GM10266 (cell line): ENCODE measurements at regions not wholly inside any gene's neighbourhood (a gene's known extent, or its start where the extent isn't known, plus 50 kb on each side); places are given as distances from the start of the nearest gene placed in this dataset.

Source experiments
- DNase-seq: peaks from one replicate; pipeline ENCODE4 v3.0.0; 2012; ENCODE audit errors: extremely low spot score
- TF ChIP-seq, protein P1 (sequence below): IDR thresholded peaks from 2 replicates; pipeline ENCODE4 v1.5.1; 2012; ENCODE audit warnings: mild to moderate bottlenecking, low read depth; ENCODE audit not compliant: control insufficient read depth, insufficient read depth; ENCODE audit errors: missing control alignments

DNA sequence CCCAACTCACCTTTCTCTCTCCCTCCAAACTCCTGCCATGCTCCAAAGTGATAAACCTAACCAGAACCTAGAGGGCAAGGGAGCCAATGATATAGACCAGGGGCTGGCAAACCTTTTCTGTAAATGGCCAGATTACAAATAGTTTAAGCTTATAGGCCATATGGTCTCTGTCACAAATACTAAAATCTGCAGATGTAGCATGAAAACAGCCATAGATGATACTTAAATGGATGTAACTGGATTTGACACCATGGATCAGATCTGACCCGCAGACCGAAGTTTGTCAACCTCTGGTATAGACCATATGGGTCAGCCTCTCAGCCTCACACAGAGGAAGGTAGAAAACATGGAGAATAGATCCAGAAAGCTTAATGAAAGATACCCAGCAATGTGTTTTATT, 165.2 kb upstream of the STT3B start:
- TF ChIP-seq, protein P1, sequence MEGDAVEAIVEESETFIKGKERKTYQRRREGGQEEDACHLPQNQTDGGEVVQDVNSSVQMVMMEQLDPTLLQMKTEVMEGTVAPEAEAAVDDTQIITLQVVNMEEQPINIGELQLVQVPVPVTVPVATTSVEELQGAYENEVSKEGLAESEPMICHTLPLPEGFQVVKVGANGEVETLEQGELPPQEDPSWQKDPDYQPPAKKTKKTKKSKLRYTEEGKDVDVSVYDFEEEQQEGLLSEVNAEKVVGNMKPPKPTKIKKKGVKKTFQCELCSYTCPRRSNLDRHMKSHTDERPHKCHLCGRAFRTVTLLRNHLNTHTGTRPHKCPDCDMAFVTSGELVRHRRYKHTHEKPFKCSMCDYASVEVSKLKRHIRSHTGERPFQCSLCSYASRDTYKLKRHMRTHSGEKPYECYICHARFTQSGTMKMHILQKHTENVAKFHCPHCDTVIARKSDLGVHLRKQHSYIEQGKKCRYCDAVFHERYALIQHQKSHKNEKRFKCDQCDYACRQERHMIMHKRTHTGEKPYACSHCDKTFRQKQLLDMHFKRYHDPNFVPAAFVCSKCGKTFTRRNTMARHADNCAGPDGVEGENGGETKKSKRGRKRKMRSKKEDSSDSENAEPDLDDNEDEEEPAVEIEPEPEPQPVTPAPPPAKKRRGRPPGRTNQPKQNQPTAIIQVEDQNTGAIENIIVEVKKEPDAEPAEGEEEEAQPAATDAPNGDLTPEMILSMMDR = no peak
- no peak for DNase-seq

DNA sequence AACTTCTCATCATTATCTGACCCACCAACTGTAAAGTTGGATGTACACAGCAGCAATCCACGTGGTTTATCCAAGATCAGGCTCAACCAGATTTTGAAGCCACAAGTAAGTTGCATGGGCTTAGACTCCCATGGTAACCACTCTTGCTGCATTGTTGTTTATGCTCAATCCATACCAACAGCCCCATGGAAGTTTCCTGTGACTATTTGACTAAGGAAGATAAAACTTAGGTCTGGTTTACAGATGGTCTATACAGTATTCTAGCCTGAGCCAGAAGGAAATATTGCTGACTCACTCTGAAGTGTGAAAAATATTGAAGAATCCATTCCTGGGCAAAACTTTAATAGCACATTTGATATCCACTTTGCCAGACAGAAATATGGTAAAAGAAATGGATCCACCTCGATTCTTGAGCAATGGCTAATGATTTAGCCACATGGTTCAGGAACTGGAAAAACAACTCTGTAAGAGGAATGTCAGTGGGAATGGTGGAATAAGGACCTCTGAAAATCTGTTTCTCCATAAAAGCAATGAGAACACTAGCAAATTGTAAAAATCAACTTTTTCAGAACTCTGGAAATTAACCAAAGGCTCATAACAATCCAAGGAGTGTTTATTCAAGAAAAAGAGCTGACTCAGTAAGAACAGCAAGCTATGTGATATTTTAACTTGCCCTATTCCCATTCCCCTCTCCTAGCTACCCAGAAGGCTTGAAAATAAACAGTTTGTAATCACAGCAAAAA, 162.9 kb upstream of the STT3B start:
- TF ChIP-seq, protein P1 = no peak

DNA sequence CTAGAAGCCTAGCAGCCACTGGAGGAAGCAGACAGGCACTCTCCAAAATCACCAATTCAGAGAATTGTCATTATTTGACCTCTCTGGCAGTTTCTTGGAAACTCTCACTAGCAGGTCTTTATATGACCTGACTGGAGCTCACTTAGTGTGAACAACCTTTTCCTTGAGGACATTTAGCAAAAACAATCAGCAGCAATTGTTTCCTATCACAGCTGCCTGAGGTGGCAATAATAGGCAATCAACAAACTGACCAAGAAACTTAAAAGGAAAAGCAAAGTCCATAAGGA, 162.4 kb upstream of the STT3B start:
- TF ChIP-seq, protein P1 = no peak

More for the DNA sequence above, 162.9 kb upstream of the STT3B start:
- no peak for DNase-seq

DNA sequence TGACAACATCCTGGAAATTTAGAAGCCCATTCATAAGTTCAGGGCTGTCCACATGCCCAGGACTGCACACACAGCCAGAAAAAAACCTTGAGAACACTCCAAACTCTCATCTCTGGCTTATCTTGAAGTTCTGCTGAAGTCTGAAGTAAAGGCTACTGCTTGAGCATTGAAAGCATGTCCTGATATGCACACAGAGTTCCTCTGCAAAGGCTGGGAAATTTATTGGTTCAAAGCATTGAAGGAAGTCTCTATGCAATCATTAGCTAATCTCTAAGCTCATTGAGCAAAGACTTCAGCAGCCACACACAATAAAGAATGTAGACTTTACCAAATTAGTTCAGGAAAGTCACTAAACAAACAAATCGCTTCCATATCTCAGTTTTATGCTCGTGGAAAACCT, 162.0 kb upstream of the STT3B start:
- no peak for DNase-seq
- TF ChIP-seq, protein P1 = no peak

More for the DNA sequence above, 162.4 kb upstream of the STT3B start:
- no peak for DNase-seq

DNA sequence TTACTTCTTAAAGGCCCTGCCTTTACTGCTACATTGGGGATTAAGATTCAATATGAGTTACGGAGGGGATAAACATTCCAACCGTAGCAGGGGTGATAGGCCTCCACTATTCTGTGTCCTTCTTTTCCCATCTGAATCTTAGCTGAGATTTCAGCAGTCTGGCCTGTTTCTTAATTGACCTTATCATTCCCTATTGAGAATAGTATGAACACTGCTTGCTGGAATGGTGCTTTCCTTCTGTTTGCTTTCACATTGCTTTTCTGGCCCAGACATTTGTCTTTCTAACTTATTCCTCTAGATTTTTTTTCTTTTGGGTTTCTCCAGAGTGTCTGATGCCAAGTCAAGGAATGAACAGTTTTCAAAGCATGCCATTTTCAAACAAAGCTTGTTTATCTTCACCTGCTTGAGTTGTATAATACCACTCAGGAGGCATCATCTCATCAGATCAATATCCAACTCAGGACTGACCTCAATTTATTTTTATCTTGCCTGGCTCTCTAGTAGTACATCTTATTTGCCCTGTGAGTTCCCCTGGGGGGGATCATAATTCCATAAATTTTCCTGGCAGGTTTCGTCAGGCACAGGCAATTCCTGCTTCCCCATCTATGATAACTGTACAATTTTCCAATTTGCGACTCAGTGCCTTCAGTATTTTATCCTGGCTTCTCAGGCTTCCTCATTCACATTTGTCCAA, 161.1 kb upstream of the STT3B start:
- DNase-seq = no peak
- TF ChIP-seq, protein P1 = no peak

DNA sequence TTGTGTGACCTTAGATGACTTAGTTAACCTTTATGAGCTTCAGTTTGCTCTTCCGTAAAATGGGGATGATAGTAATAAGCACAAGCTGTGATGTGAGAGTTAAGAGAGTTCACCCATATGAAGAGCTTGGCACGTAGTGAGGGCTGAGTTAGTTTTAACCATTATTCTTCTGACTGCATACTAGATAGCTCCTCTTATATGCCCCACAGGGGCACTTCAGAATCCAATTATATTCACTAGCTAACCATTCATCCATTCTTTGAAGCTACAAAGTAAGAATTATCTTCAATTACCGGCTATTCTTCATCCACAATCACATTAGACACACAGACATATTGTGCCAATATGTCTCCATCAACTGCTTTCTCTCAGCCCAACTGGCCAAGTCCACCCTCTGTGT, 159.0 kb upstream of the STT3B start:
- no peak for DNase-seq
- TF ChIP-seq, protein P1 = no peak

DNA sequence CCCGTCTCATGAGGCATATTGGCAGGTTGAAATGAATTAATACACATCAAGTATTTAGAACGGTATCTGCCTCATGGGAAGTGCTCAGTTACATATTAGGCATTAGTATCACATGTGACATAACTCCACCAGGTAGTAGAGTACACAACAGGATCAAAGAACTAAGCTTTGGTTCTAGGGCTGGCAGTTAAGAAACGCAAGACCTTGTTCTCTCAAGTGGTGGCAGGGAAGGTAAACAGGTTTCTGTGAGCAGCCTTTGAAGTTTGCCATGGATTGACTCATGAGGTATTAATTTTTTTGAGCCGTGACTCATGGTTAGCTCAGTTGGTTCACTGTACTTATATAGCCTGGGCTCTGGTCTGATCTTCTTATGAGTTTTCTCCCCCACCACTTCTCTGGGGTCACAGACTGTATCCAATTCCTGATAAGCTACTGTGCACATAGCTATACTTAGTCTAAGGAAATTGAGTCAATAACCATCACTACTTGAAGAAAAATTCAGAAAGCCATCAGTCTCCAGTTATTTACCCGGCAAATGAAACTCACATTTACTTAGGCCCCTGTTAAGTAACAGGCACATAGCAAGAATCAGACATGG, 155.6 kb upstream of the STT3B start:
- DNase-seq = no peak
- TF ChIP-seq, protein P1 = no peak
